GM21367 (cell line): ENCODE measurements at regions not wholly inside any gene's neighbourhood (a gene's known extent, or its start where the extent isn't known, plus 50 kb on each side); places are given as distances from the start of the nearest gene placed in this dataset.
"Not testable (repeated sequence)": the region's sequence is repeated elsewhere in the genome, so short reads cannot be mapped to it uniquely, and the experiment has no call there.

ENCODE experiments used
- ATAC-seq: cut with Tn5 transposase; IDR thresholded peaks from one replicate; pipeline ENCODE4 v1.9.1; 2021; ENCODE audit not compliant: unreplicated experiment

- not testable (repeated sequence) for ATAC-seq
Measured at GRCh38 chr2:110291909-110292579, 79.7 kb upstream of the MTLN start.

DNA sequence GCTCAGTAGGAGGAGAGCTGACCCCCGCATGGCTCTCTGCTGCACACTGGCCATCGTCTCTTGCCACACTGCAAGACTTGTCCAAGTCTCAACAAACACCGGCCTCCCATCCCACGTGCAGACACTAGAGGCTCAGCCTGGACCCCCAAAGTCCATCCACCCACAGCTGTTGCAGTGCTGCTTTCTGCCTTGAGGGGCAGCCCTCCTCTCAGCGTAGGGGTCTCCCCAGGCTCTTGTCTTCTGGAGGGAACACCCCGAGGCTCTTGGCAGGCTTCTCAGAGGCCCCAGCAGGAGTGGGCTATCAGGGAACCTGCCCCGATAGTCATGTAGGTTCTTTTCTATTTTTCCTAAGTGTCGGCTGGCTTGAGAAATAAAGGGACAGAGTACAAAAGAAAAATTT lies 75.5 kb upstream of the MTLN start:
- not testable (repeated sequence) for ATAC-seq

DNA sequence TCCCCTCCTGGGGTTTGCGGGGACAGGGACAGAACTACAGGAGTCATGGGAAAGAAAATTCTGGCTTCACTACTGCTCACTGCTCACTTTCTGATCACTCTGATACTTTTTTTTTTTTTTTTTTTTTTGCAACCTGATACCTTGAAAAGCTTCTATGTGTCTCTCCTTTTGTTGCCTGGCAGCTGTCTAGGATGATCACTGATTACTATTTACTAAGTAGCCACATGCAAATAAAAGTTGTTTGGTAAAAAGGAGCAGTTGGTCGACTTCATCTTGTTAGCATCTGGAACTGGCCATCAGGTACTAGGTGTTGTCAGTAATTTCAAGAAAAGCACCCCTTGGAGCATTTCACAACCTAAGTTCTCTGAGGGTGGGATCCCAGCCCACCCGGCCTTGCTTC lies 74.9 kb upstream of the MTLN start:
- not testable (repeated sequence) for ATAC-seq

DNA sequence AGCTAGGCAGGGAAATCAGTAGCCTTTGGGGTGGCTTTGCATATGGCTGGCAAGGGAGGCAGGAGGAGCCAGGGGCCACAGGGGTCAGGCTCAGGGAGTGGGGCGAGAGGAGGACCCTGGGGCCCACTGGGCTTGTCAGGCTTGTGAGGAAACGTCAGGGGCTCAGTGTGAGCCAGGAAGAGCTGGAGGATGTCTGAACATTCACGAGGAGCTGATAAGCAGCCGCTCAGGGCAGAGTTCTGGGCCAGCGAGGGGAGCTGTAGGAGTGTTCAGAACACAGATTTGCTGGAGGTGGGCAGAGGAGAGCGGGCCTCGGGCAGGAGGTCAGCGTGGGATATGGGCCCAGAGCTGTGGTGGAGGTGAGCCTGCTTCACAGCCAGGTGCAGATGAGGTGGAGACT lies 72.7 kb upstream of the MTLN start:
- not testable (repeated sequence) for ATAC-seq

- not testable (repeated sequence) for ATAC-seq
Measured at GRCh38 chr2:110280804-110281203, 68.5 kb upstream of the MTLN start.

DNA sequence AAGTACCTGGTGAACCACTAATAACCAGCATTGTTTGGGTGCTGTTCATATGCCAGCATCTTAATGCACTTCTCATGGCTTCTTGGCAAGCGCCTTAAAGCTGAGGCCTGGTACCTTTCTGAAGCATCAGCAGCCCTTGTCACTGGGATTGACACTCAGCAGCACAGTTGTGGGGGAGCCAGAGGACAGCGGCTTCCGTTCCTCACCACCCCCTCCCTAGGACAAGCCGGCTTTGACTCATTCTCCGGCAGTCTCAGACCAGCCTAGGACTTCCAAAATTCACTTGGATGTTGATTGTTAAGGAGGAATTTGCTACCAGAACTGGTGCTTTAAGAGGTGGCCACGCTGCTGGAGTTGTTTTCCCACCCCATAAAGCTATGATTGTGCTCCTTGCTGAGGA lies 64.7 kb upstream of the MTLN start:
- not testable (repeated sequence) for ATAC-seq

GRCh38 chr2:110276092-110276491 lies 63.7 kb upstream of the MTLN start:
- ATAC-seq: not testable (repeated sequence)

- ATAC-seq: not testable (repeated sequence)
Measured at GRCh38 chr2:110269674-110270073, 57.3 kb upstream of the MTLN start.

DNA sequence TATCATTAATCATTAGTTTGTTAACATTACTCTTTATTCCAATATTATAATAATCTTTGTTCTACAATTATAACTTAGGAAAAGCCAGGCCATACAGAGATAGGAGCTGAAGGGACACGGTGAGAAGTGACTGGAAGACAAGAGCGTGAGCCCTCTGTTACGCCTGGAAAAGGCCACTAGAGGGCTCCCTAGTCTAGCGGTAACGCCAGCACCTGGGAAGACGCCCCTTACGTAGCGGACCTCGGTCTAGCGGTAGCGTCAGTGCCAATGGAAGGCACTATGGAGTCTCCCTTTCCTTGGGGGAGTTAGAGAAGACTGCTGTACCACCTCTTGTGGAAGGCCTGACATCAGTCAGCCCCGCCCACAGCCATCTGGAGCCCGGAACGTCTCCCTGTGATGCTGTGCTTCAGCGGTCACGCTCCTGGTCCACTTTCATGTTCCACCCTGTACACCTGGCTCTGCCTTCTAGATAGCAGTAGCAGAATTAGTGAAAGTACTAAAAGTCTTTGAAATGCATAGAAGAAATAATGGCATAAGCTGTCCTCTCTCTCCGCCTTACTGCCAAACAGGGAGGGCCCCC lies 55.6 kb upstream of the MTLN start:
- peak; percentile 71 for ATAC-seq

GRCh38 chr2:110264804-110265203 lies 52.5 kb upstream of the MTLN start:
- ATAC-seq: not testable (repeated sequence)

GRCh38 chr2:110264076-110264681 lies 51.8 kb upstream of the MTLN start:
- not testable (repeated sequence) for ATAC-seq

GRCh38 chr2:110263462-110263861 lies 51.1 kb upstream of the MTLN start:
- not testable (repeated sequence) for ATAC-seq
